MM.1S (cell line): ENCODE measurements at regions not wholly inside any gene's neighbourhood (a gene's known extent, or its start where the extent isn't known, plus 50 kb on each side); places are given as distances from the start of the nearest gene placed in this dataset.

Source experiments
- DNase-seq: peaks from one replicate; pipeline ENCODE4 v3.0.0-alpha.2; 2015
- H2AFZ ChIP-seq: fragments of 300-600 bp; sonication (generic); 2 replicates; pipeline ENCODE4 v1.6.0; 2016; ENCODE audit warnings: antibody characterized with exemption, low read length
- H3F3A ChIP-seq: fragments of 300-600 bp; sonication (generic); 2 replicates; pipeline ENCODE4 v1.6.1; 2016; ENCODE audit warnings: mild to moderate bottlenecking, antibody characterized with exemption, low read length, moderate library complexity, mixed read lengths; ENCODE audit not compliant: insufficient read depth
- H3K27ac ChIP-seq: fragments of 300-600 bp; sonication (generic); 2 replicates; pipeline ENCODE4 v1.5.1; 2016; ENCODE audit warnings: mild to moderate bottlenecking, low read length
- H3K27me3 ChIP-seq: fragments of 300-600 bp; sonication (generic); replicated peaks from 2 replicates; pipeline ENCODE4 v1.6.0; 2016; ENCODE audit warnings: low read length; ENCODE audit not compliant: insufficient read depth
- H3K36me3 ChIP-seq: fragments of 300-600 bp; sonication (generic); replicated peaks from 2 replicates; pipeline ENCODE4 v1.6.1; 2016; ENCODE audit warnings: mild to moderate bottlenecking, low read length, mixed read lengths; ENCODE audit not compliant: insufficient read depth
- H3K4me1 ChIP-seq: fragments of 300-600 bp; sonication (generic); 2 replicates; pipeline ENCODE4 v1.6.1; 2016; ENCODE audit warnings: low read length, mixed read lengths
- H3K4me2 ChIP-seq: fragments of 300-600 bp; sonication (generic); 2 replicates; pipeline ENCODE4 v1.6.0; 2016; ENCODE audit warnings: low read depth, low read length
- H3K4me3 ChIP-seq: fragments of 300-600 bp; sonication (generic); 2 replicates; pipeline ENCODE4 v1.5.1; 2016; ENCODE audit warnings: low read length, mixed read lengths
- H3K79me2 ChIP-seq: fragments of 300-600 bp; sonication (generic); 2 replicates; pipeline ENCODE4 v1.6.1; 2016; ENCODE audit warnings: mixed run types, low read length, mixed read lengths
- H3K9ac ChIP-seq: fragments of 300-600 bp; sonication (generic); 2 replicates; pipeline ENCODE4 v1.6.1; 2016; ENCODE audit warnings: low read length, mixed read lengths
- H3K9me2 ChIP-seq: fragments of 300-600 bp; sonication (generic); replicated peaks from 2 replicates; pipeline ENCODE4 v1.6.1; 2016; ENCODE audit warnings: mild to moderate bottlenecking, low read length, mixed read lengths; ENCODE audit not compliant: insufficient read depth
- H3K9me3 ChIP-seq: fragments of 300-600 bp; sonication (generic); replicated peaks from 2 replicates; pipeline ENCODE4 v1.6.1; 2016; ENCODE audit warnings: mild to moderate bottlenecking, low read length, mixed read lengths; ENCODE audit not compliant: insufficient read depth
- H4K20me1 ChIP-seq: fragments of 300-600 bp; sonication (generic); 2 replicates; pipeline ENCODE4 v1.6.1; 2016; ENCODE audit warnings: mild to moderate bottlenecking, low read length, moderate library complexity, mixed read lengths; ENCODE audit not compliant: insufficient read depth
- CTCF ChIP-seq: fragments of 300-600 bp; sonication (generic); IDR thresholded peaks from 2 replicates; pipeline ENCODE4 v1.5.1; 2016; ENCODE audit warnings: antibody characterized with exemption, low read length, mixed read lengths
- EZH2 ChIP-seq: fragments of 300-600 bp; sonication (generic); optimal IDR thresholded peaks from 2 replicates; pipeline ENCODE3; 2017; ENCODE audit warnings: low read depth, mild to moderate bottlenecking, antibody characterized with exemption, low read length, mixed read lengths
- EZH2phosphoT487 ChIP-seq: fragments of 300-600 bp; sonication (generic); IDR thresholded peaks from 2 replicates; pipeline ENCODE4 v1.6.1; 2018; ENCODE audit warnings: antibody characterized with exemption, low read length

GRCh38 chr1:58032611-58033073, 513.9 kb downstream of the OMA1 start:
- no peaks in the 10 kb centered on the region for H3K36me3 ChIP-seq
- no peaks in the 10 kb centered on the region for H3K79me2 ChIP-seq
- H3F3A ChIP-seq, result no peaks in the 10 kb centered on the region
- no peak overlapping the region for H2AFZ ChIP-seq
- H3K4me3 ChIP-seq, result no peak overlapping the region
- H3K9me3 ChIP-seq, result no peaks in the 10 kb centered on the region
- no peak overlapping the region for H3K27ac ChIP-seq
- H3K9ac ChIP-seq, result no peak overlapping the region
- no peak for DNase-seq
- H4K20me1 ChIP-seq, result no peaks in the 10 kb centered on the region
- no peaks in the 10 kb centered on the region for H3K4me1 ChIP-seq
- no peak overlapping the region for H3K4me2 ChIP-seq
- no peak for TF ChIP-seq EZH2phosphoT487
- TF ChIP-seq CTCF, result no peak
- TF ChIP-seq EZH2, result no peak
- H3K9me2 ChIP-seq, result no peaks in the 10 kb centered on the region
- H3K27me3 ChIP-seq, result no peaks in the 10 kb centered on the region

- TF ChIP-seq EZH2 (no peak), EZH2phosphoT487 (no peak), CTCF (no peak)
- Histone ChIP-seq H2AFZ (no peak overlapping the region), H3K9ac (no peak overlapping the region)
Observed at GRCh38 chr1:58031416-58031815, 515.1 kb downstream of the OMA1 start.

GRCh38 chr1:58030456-58030855, 516.1 kb downstream of the OMA1 start:
- Histone ChIP-seq H3K27ac (no peak overlapping the region), H3K4me1 (no peaks in the 10 kb centered on the region), H3K27me3 (no peaks in the 10 kb centered on the region), H3K36me3 (no peaks in the 10 kb centered on the region), H2AFZ (no peak overlapping the region), H3F3A (no peaks in the 10 kb centered on the region), H3K79me2 (no peaks in the 10 kb centered on the region), H3K4me3 (no peak overlapping the region), H3K9ac (no peak overlapping the region), H3K9me2 (no peaks in the 10 kb centered on the region), H3K9me3 (no peaks in the 10 kb centered on the region), H4K20me1 (no peaks in the 10 kb centered on the region), H3K4me2 (no peak overlapping the region)
- DNase-seq, result no peak
- TF ChIP-seq EZH2 (no peak), CTCF (no peak), EZH2phosphoT487 (no peak)

More at GRCh38 chr1:58031416-58031815, 515.1 kb downstream of the OMA1 start:
- Histone ChIP-seq H3K4me3 (no peak overlapping the region), H3K4me2 (no peak overlapping the region), H3K9me2 (no peaks in the 10 kb centered on the region), H3F3A (no peaks in the 10 kb centered on the region), H4K20me1 (no peaks in the 10 kb centered on the region), H3K79me2 (no peaks in the 10 kb centered on the region), H3K36me3 (no peaks in the 10 kb centered on the region), H3K4me1 (no peaks in the 10 kb centered on the region), H3K27ac (no peak overlapping the region), H3K9me3 (no peaks in the 10 kb centered on the region), H3K27me3 (no peaks in the 10 kb centered on the region)
- no peak for DNase-seq

GRCh38 chr1:58017641-58018040, 528.9 kb downstream of the OMA1 start:
- Histone ChIP-seq H2AFZ (no peak overlapping the region), H3K9me2 (no peaks in the 10 kb centered on the region), H3F3A (no peaks in the 10 kb centered on the region), H3K36me3 (no peaks in the 10 kb centered on the region), H3K79me2 (no peaks in the 10 kb centered on the region), H3K9ac (no peak overlapping the region), H4K20me1 (no peaks in the 10 kb centered on the region), H3K4me1 (no peaks in the 10 kb centered on the region), H3K9me3 (no peaks in the 10 kb centered on the region), H3K4me2 (no peak overlapping the region), H3K27me3 (no peaks in the 10 kb centered on the region), H3K4me3 (no peak overlapping the region), H3K27ac (no peak overlapping the region)
- no peak for DNase-seq
- no peak for TF ChIP-seq EZH2phosphoT487
- TF ChIP-seq CTCF, result no peak
- TF ChIP-seq EZH2, result no peak
